SHP77 treated with DMSO at 0.1 percent for 48 hours (cell line): ENCODE measurements at regions not wholly inside any gene's neighbourhood (a gene's known extent, or its start where the extent isn't known, plus 50 kb on each side); places are given as distances from the start of the nearest gene placed in this dataset.

ENCODE experiments used
- DNase-seq: peaks from one replicate; lab custom pipeline; 2025; lab: John Stamatoyannopoulos, UW

DNA sequence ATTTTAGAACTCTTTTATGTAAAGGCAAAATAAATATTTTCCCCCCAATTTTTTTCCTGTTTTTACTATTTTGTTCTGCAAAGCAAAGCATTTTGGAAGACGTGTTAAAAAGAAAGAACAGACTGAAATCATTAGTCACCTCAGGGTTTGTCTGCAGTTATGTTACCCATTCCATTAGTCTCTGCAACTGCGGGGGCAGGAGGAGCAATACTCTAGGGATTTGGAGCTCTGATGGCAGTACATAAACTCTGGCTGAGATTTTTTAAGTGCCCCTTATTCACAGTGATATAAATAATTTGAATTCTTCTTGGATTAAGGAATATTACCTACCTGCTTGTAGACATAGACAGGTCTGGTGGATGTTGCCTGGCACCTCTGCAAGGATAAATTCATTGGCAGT, 88.0 kb upstream of the CELF4 start:
- no peak for DNase-seq

DNA sequence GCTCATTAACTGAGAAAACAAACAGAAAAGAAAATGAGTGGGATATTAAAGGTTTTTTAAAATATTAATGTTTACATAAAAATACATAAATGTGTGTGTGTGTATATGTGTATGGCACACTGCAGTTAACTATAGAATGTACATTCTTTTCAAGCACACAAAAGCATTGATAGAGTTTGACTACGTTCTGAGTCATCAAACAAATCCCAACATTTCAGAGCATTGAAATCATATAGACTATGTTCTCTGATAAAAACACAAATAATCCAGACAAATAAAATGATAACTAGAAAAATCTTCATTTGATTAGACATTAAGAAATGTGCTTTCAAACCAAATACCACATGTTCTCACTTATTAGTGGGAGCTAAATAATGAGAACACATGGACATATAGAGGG, 84.3 kb upstream of the CELF4 start:
- DNase-seq, result no peak

DNA sequence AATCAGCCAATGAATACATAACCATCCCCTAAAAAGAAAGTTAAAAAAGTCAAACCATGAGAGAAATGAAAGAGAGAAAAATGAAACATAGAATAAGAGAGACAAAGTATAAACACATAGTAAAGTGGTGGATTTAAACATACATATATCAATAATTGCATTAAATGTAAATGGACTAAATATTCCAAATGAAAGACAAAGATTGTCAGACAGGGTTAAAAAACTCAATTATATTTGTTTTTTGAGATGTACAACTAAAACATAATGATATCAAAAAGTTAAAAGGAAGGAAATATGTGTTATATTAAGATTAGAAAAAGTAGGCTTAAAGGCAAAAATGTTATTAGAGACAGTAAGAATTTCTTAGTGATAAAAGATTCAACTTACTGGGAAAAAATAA, 83.8 kb upstream of the CELF4 start:
- no peak for DNase-seq

DNA sequence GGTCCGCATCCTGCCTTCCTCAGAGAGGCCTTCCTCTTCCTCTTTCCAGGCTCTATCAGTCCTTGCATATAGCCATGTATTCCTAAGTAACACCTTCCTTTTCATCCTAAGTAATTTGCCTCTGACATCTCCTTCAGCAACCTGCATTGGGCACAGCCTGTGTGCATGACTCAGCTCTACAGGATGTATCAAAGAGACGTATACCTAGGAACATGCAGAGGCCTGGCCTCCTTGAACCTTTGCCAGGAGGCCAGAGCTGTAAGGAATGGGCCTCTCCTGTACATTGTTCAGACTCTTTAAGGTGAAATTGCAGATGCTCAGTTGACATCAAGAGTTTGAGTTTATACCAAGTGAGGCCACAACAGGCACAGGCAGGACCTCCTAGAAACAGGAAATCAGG, 76.0 kb upstream of the CELF4 start:
- DNase-seq, result no peak

DNA sequence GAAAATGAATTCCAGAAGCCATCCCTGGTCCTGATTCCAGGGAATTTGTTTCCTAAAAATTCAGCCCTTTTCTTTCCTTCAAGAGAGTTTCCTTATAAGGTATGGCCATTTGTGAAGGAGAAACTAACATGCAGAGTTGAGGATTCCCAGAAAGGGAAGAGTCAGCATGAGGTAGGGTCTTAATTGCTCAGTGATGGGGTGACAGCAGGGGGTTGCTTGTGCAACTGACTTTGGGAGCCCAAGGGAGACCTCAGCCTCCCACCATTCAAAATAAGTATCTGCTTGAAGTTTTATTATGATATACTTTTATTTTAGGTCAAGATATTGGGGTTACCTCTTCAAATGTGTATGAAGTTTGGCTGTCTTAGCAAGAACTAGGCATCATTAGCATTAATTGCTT, 74.9 kb upstream of the CELF4 start:
- DNase-seq, result no peak

DNA sequence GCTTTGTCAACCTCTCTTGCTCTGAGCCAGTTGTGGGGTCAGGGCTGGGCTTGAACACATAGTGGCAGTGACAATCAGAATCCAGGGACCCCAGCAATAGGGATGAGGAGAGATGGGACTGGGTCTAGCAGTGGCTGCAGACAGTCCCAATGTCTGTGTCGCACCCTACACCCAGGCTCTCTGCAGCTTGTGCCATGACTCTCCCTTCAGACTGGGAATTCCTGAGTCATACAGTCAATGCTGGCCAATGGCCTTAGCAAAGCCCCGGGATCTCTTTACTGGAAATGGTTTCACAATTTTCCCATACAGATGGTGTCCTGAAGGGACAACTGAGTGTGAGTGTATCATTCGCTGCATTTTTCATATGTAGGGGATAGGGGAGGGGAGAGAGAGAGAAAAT, 74.2 kb upstream of the CELF4 start:
- no peak for DNase-seq

DNA sequence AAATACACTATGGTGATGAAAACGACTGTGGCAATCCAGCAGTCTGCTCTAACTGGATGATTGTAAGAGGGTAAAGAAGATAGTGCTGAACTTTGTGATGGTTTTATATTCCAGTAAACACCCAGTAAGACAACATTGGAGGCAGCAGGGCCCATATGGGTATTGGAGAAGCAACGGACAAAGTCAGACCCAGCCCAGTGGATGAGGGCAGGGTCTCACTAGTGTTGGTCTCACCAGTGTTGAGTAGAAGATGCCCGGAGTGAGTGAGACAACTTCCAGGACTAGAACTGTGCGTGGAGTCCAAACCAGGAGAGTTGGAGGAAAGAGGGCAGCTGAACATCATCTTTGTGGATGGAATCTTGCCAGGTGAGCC, 71.9 kb upstream of the CELF4 start:
- no peak for DNase-seq

DNA sequence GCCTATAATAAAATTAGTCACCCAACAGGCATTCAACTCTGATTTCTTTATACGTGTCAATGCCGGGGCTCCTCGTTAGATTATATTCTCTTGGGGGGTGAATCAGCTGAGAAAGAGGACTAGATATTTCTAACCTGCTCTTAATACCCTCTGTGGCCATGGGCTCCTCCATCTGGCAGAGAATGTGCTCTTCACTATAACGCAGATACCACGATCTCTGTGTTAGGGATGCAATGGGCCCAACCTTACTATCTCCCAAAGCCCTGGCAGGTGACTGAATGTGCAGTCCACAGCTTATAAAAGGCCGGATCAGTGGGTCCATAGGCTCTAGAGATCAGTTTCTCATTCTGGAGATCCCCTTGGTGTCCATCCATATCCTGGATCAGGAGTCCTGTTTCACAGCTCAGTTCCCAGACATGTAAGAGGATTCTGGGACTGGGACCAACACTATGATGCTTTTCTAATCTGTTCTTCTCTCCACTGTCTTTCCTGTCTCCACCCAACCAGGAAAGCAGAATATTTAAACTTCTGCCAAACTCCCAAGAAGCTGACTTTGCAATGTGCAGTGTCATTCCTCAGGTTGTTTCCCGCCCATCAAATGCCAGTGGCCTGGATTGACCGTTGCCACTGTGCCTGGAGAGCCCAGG, 71.4 kb upstream of the CELF4 start:
- DNase-seq, result no peak

DNA sequence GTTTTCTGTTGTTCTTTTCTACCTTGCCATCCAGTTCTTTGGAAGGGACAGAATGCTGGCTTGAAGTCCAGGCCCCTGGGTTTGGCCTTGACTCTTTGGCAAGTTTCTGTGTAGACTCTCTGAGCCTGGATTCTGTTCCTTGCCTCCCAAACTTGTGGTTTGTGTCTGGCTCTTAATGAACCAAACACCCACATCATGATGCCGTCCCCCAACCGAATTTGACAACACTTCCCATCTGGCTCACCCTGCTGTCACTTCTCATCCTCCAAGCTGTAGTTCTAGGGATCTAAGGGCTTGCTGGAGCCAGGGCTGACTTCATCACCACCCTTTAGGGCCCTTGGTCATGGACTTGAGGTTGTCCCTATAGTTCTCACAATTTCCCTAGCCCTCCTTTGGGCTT, 68.9 kb upstream of the CELF4 start:
- DNase-seq, result no peak

DNA sequence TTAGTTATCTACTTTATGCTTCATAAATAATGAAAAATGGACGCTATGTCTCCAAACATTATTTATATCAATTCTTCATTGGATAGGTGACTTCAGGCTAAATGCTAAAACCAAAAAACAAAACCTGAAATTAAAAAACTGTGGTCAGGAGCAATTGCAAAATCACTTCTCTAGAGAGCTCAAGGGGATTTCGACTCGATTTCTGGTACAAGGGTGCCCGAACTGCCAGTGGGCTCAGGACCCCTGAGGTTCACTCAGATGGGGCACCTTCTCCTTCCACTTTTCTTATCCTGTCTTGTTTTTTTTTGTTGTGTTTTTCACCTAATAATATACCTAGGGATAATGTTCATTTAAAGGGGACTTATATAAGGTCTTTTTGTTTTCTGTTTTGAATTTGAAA, 65.8 kb upstream of the CELF4 start:
- no peak for DNase-seq

DNA sequence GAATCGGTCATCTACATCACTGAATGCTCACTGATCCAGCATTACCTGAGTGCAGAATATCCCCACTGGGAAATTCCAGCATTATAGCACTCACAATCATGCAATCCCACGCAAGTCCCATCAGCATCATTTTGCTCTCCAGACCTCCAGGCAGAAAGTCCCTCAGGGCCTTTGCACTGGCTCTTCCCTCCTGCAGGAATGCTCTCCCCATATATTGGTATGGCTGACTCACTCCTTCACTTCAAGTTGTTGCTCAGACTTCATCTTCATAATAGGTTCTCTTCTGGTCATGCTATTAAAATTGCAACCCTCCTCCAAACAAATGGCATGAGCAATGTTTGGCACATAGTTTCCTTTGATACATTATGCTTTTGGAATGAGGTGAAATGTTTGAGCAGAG, 64.7 kb upstream of the CELF4 start:
- DNase-seq, result no peak

DNA sequence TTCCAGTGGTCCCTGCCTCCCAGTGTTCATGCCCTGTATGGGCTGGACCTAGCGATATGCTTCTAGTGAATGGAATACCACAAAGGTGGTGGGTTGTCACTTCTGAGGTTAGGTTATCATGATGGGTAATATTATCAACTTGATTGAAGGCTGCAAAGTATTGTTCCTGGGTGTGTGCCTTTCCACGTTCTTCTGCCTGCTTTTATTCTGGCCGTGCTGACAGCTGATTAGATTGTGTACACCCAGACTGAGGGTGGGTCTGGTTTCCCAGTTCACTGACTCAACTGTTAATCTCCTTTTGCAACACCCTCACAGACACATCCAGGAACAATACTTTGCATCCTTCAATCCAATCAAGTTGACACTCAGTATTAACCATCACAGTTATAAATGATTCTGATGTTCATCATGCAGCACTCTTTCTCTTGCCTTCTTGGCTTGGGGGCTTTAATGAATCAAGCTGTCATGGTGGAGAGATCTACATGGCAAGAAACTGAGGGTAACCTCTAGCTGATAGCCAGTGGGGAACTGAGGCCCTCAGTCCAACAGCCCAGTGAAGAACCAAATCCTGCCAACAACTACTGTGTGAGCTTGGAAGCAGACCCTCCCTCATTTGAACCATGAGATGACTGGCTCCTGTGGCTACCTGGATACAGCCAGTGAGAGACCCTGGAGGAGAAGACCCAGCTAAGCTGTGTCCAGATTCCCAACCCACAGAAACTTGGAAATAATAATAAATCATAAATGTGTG, 63.0 kb upstream of the CELF4 start:
- DNase-seq, result no peak

DNA sequence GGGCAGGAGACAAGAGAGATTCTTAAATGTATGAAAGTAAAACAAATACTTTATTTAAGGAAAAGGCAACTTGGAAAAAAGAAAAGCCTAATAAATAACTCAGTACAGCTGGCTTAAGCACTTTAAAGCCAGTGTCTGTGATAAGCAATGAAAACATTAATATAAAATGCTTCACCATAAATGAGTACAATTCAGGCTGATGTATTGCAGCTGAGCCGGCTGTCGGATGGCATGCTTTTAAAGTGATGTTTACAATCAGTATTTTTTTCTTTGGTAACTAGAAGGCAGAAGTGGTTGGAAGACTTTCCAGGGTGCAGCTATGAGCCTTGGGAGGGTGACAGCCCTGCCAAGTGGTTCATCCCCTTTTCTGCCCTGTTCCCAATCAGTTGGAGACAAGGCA, 58.7 kb upstream of the CELF4 start:
- DNase-seq, result no peak

DNA sequence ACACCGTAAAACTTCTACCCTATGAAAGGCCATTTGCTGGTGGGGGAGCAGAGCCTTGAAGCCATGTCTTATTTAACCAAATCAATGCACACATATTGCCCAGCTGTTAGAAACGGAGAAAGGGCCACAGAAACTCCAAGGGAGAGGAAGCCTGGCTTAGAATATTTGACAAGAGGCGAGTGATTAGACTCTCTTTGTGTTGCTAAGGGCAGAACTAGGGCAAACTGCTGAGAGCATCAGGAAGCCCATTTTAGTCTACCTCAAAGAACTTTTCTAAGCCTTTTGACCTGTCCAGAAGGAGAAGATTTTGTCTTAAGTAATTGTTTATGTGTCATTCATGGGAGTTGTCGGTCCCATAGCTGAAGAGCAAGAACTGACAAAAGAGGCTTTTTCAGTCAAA, 54.4 kb upstream of the CELF4 start:
- no peak for DNase-seq

DNA sequence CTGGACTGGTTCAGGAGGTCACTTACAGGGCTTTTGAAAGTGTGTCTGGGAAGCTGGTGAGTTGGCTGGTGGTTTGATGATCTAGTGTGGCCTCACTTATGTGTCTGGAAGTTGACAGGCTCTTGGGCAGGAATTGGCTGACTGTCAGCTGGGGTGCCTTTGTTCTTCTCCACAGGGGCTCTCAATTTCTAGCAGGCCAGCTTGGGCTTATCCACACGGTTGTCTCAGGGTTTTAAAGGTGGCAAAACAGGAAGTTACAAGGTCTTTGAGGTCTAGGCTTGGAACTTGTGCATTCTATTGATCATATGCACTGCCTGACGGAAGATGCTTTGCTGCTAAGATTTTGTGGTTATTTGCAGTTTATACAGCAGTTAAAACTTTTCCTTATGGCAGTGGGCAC, 52.0 kb upstream of the CELF4 start:
- DNase-seq, result no peak
